Activated T-helper 1 cell treated with Interleukin-2 at 50 U/mL for 16 hours (primary cell): ENCODE measurements at regions not wholly inside any gene's neighbourhood (a gene's known extent, or its start where the extent isn't known, plus 50 kb on each side); places are given as distances from the start of the nearest gene placed in this dataset.

Experiments
- DNase-seq: peaks from one replicate; pipeline ENCODE4 v3.0.0-alpha.2; 2020; ENCODE audit warnings: low read depth

GRCh38 chr18:41237317-41237716 is 717.7 kb upstream of the PIK3C3 start:
- no peak for DNase-seq

- DNase-seq, result no peak
Observed at GRCh38 chr18:41231681-41232080, 723.4 kb upstream of the PIK3C3 start.

GRCh38 chr18:41227993-41228392 is 727.0 kb upstream of the PIK3C3 start:
- no peak for DNase-seq

GRCh38 chr18:41226911-41227310 is 728.1 kb upstream of the PIK3C3 start:
- DNase-seq, result no peak

- no peak for DNase-seq
Observed at GRCh38 chr18:41226186-41226585, 728.8 kb upstream of the PIK3C3 start.

GRCh38 chr18:41216341-41217003 is 738.6 kb upstream of the PIK3C3 start:
- DNase-seq, result no peak

GRCh38 chr18:41207706-41208105 is 747.3 kb upstream of the PIK3C3 start:
- DNase-seq, result no peak

GRCh38 chr18:41206341-41206830 is 748.6 kb upstream of the PIK3C3 start:
- DNase-seq, result no peak

- no peak for DNase-seq
Observed at GRCh38 chr18:41199212-41199611, 755.8 kb upstream of the PIK3C3 start.

GRCh38 chr18:41197967-41198366 is 757.1 kb upstream of the PIK3C3 start:
- no peak for DNase-seq

- no peak for DNase-seq
Observed at GRCh38 chr18:41170346-41170745, 784.7 kb upstream of the PIK3C3 start.

GRCh38 chr18:41165625-41166024 is 789.4 kb upstream of the PIK3C3 start:
- no peak for DNase-seq

GRCh38 chr18:41162781-41163180 is 792.3 kb upstream of the PIK3C3 start:
- DNase-seq, result no peak

GRCh38 chr18:41162191-41162590 is 792.8 kb upstream of the PIK3C3 start:
- no peak for DNase-seq

GRCh38 chr18:41155910-41156851 is 798.9 kb upstream of the PIK3C3 start:
- DNase-seq, result no peak

GRCh38 chr18:41155025-41155424 is 800.0 kb upstream of the PIK3C3 start:
- no peak for DNase-seq

- DNase-seq, result no peak
Observed at GRCh38 chr18:41153871-41154270, 801.2 kb upstream of the PIK3C3 start.

GRCh38 chr18:41150316-41150715 is 804.7 kb upstream of the PIK3C3 start:
- no peak for DNase-seq

GRCh38 chr18:41146301-41146700 is 808.7 kb upstream of the PIK3C3 start:
- no peak for DNase-seq

GRCh38 chr18:41145516-41145915 is 809.5 kb upstream of the PIK3C3 start:
- no peak for DNase-seq

GRCh38 chr18:41144441-41144840 is 810.6 kb upstream of the PIK3C3 start:
- no peak for DNase-seq

- no peak for DNase-seq
Observed at GRCh38 chr18:41140506-41140905, 814.5 kb upstream of the PIK3C3 start.

GRCh38 chr18:41135146-41135545 is 819.9 kb upstream of the PIK3C3 start:
- DNase-seq, result no peak
